ENCODE measurements at regions not wholly inside any gene's neighbourhood (a gene's known extent, or its start where the extent isn't known, plus 50 kb on each side); places are given as distances from the start of the nearest gene placed in this dataset.

DNA sequence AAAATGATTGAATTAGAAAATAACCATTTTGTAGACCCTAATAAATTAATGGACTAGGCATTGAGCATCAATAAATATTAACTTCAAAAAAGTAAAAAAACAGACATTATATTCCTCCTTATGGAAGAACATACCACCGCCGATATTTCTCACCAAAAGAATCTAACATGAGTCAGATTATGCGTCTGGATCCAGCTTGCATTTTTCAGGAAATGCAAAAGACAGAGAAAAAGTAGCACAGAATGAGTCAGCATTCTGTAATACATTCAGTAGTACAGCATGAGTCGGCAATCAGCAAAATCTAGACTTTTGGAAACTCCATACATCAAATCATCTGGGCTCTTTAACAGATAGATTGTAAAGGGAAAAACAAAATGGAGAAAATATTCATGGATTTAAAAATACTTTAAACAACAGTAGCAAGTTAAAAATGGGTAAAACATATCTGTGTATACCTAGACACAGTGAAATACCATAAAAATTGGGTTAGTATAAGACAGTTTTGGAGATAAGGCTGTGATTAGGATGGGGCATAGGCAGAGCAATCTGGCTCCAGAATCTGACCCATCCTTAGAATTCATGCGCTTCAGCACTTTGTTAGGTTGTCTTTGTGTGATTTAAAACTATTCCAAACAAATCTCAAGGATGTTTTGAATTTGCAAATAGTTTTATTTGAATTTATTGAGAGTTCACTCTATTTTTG, 633.0 kb upstream of the FAM241A start:
- Histone ChIP-seq H3K27ac (peak overlapping the region; percentile 79 to 87), H3K9me3 (no peaks in the 10 kb centered on the region), H3K4me1 (peaks cover 10% of the 10 kb centered on the region; the same call in 2 of the 3 replicates), H3K4me3 (no peak overlapping the region), H3K4me2 (peak overlapping the region; percentile 38)
- TF ChIP-seq ZSCAN20 (CRISPR knock-in tag; IDR thresholded peaks at IDR 0.05) = no peak
- TF ChIP-seq SMC3 (IDR thresholded peaks at IDR 0.05) = no peak
- no peak for TF ChIP-seq CEBPB (IDR thresholded peaks at IDR 0.05)
- no peak for TF ChIP-seq HOXB5 (CRISPR knock-in tag; IDR thresholded peaks at IDR 0.05)
- TF ChIP-seq ZC3H11A (IDR thresholded peaks at IDR 0.05) = no peak
- TF ChIP-seq FOSL2 (IDR thresholded peaks at IDR 0.05) = no peak
- peak; percentile 78 for TF ChIP-seq FOSL2 (CRISPR knock-in tag; IDR thresholded peaks at IDR 0.05)
- 0 out of 2 replicates have a peak, but pooled peaks have one; percentile 28 for TF ChIP-seq JUNB (IDR thresholded peaks at IDR 0.05)
- TF ChIP-seq NFE2L2 (conservative IDR thresholded peaks at IDR 0.05; ENCODE audit: low read length) = peak; percentile 90
- TF ChIP-seq MAFK (IDR thresholded peaks at IDR 0.05; ENCODE audit: partially characterized antibody) = peak; percentile 99
- no peak for FAIRE-seq
- ATAC-seq = peak; percentile 90 to 92
- 21% methylated on average over 5 of the region's 5 CpGs for WGBS (ENCODE audit: missing lambda C conversion rate)
- CTCF ChIA-PET = no interaction called here
- POLR2A ChIA-PET = no interaction called here
- peak; percentile 3 to 71 for DNase-seq (ENCODE audit: low read depth in 1 of 2, low spot score in 1 of 2)

DNA sequence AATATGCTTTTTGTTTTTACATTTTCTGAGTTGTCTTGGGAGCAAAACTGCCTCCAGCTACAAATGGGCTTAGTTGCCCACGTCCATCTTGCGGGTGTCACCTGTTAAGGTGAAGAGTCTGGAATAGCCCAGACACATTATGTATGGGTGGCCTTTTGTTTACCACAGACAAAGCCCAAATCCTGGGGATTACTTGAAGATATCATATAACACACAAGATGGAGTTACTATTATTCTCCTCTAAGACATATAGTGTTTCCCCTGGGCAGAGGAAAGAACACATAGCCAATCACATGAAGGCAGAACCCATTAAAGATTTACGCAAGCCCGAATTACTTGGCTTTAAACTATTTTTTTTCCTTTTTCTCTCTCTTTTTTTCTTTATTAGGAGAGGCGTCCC, 625.6 kb upstream of the FAM241A start:
- no peak for ATAC-seq
- CTCF ChIA-PET = interaction anchor here (1.1 kb wide), 1 partner anchor 112 kb away, joined by 3 read pairs; no protein-coding TSS in a partner anchor
- WGBS (ENCODE audit: missing lambda C conversion rate) = 76% methylated on average over 5 of the region's 5 CpGs
- no peak overlapping the region for H3K27ac ChIP-seq
- no peak for DNase-seq (ENCODE audit: low read depth in 1 of 2, low spot score in 1 of 2)
- H3K9me3 ChIP-seq = no peaks in the 10 kb centered on the region
- no peaks in the 10 kb centered on the region for H3K4me1 ChIP-seq
- H3K4me2 ChIP-seq = no peak overlapping the region
- H3K4me3 ChIP-seq = no peak overlapping the region
- POLR2A ChIA-PET = no interaction called here
- no peak for FAIRE-seq
- TF ChIP-seq HEYL (CRISPR knock-in tag; IDR thresholded peaks at IDR 0.05) = no peak
- TF ChIP-seq, protein P1, sequence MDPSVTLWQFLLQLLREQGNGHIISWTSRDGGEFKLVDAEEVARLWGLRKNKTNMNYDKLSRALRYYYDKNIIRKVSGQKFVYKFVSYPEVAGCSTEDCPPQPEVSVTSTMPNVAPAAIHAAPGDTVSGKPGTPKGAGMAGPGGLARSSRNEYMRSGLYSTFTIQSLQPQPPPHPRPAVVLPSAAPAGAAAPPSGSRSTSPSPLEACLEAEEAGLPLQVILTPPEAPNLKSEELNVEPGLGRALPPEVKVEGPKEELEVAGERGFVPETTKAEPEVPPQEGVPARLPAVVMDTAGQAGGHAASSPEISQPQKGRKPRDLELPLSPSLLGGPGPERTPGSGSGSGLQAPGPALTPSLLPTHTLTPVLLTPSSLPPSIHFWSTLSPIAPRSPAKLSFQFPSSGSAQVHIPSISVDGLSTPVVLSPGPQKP (IDR thresholded peaks at IDR 0.05; ENCODE audit: low read depth, low read length) = no peak
- TF ChIP-seq RNF2 (IDR thresholded peaks at IDR 0.05; ENCODE audit: borderline replicate concordance, low read depth) = no peak
- TF ChIP-seq MAFK (IDR thresholded peaks at IDR 0.05; ENCODE audit: partially characterized antibody) = no peak
- TF ChIP-seq NR3C1 (IDR thresholded peaks at IDR 0.05) = no peak
- no peak for TF ChIP-seq MYC (IDR thresholded peaks at IDR 0.05; ENCODE audit: borderline replicate concordance, low read length)
- no peak for TF ChIP-seq PHF8 (IDR thresholded peaks at IDR 0.05; ENCODE audit: borderline replicate concordance, low read depth)
- no peak for TF ChIP-seq KDM5A (IDR thresholded peaks at IDR 0.05)
- TF ChIP-seq TFCP2L1 (CRISPR knock-in tag; IDR thresholded peaks at IDR 0.05) = no peak
- TF ChIP-seq BHLHE40 (IDR thresholded peaks at IDR 0.05; ENCODE audit: low read depth, low read length) = no peak
- TF ChIP-seq RFX5 (IDR thresholded peaks at IDR 0.05) = no peak
- TF ChIP-seq CEBPB (IDR thresholded peaks at IDR 0.05) = no peak
- no peak for TF ChIP-seq HOXB13 (CRISPR knock-in tag; IDR thresholded peaks at IDR 0.05; ENCODE audit: low read depth)
- no peak for TF ChIP-seq FOSB (CRISPR knock-in tag; IDR thresholded peaks at IDR 0.05)
- TF ChIP-seq, protein P2, sequence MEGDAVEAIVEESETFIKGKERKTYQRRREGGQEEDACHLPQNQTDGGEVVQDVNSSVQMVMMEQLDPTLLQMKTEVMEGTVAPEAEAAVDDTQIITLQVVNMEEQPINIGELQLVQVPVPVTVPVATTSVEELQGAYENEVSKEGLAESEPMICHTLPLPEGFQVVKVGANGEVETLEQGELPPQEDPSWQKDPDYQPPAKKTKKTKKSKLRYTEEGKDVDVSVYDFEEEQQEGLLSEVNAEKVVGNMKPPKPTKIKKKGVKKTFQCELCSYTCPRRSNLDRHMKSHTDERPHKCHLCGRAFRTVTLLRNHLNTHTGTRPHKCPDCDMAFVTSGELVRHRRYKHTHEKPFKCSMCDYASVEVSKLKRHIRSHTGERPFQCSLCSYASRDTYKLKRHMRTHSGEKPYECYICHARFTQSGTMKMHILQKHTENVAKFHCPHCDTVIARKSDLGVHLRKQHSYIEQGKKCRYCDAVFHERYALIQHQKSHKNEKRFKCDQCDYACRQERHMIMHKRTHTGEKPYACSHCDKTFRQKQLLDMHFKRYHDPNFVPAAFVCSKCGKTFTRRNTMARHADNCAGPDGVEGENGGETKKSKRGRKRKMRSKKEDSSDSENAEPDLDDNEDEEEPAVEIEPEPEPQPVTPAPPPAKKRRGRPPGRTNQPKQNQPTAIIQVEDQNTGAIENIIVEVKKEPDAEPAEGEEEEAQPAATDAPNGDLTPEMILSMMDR (IDR thresholded peaks at IDR 0.05) = no peak
- TF ChIP-seq MAZ (IDR thresholded peaks at IDR 0.05; ENCODE audit: borderline replicate concordance, low read depth, low read length) = no peak
- no peak for TF ChIP-seq GATA3 (IDR thresholded peaks at IDR 0.05; ENCODE audit: borderline replicate concordance)
- no peak for TF ChIP-seq HOXB5 (CRISPR knock-in tag; IDR thresholded peaks at IDR 0.05)
- TF ChIP-seq JUN (IDR thresholded peaks at IDR 0.05) = no peak
